GM18861 (cell line): ENCODE measurements at regions not wholly inside any gene's neighbourhood (a gene's known extent, or its start where the extent isn't known, plus 50 kb on each side); places are given as distances from the start of the nearest gene placed in this dataset.
A peak's percentile ranks its signal among the peaks of the same experiment; 100 is the strongest.

ENCODE experiments used
- ATAC-seq: cut with Tn5 transposase; IDR thresholded peaks from one replicate; pipeline ENCODE4 v1.9.1; 2021; ENCODE audit not compliant: unreplicated experiment

DNA sequence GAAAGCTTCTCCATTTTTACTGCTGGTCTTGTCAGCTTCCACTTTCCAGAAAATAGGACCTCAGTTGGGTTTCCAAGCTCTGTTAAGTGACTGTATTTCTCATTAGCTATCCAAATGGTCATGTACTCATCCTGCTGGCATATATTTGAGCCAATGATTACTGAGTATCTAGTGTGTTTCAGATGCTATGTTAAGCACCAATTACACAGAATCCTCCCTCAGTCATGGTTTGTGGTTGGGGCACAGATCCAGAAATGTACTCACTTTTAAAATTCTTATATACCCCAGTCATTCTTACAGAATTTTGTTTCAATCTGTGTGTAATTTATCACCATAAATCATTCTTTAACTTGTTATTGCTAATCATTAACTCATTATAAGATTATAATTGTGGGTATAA is 362.3 kb upstream of the MTPN start:
- peak; percentile 40 for ATAC-seq

DNA sequence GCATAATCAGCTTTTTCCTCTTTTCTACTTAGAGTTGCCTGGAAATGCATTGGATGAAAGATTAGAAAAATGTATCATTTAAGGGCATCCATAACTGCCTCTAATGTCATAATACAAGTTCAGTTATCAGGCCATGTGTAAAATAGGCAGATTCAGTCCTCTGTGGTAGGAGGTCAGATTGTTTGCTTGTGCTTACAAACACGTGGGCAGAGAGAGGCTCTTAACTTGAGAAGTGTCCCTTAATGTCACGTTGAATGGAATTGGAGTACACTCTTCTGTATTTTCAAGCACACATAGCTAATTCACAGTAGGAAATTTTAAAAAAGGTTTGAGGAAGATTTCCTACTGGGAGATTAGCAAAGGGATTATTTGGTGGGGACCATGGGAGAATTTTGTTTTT is 359.8 kb upstream of the MTPN start:
- ATAC-seq = no peak

- no peak for ATAC-seq
Observed at GRCh38 chr7:136333636-136334035, 356.5 kb upstream of the MTPN start.

DNA sequence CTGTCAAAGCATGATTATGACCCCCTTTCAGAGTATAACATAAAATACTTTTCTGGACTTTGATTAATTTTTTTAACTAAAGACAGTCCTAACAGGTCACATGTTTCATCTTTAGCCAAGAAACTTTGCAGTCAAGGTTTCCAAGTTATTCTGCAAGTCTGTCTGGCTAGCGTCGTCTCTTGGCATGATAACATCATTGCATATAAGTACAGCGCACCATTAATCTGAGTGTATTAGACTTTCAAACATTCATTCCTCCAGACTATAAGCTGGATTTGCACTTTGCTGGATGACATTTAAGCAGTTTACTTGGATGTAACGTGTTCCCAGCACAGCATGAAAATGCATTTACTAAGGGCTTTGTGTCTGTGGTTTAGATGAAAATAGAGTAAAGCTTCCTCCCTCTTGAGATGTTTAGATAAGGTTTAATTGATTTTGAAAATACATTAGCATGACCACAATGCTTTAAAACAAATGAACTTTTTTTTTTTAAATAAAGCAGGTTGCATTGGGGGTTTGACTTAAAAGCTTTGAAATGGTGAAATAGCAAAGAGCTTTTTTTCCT is 349.0 kb upstream of the MTPN start:
- ATAC-seq = no peak

GRCh38 chr7:136325578-136325977 is 348.4 kb upstream of the MTPN start:
- no peak for ATAC-seq

DNA sequence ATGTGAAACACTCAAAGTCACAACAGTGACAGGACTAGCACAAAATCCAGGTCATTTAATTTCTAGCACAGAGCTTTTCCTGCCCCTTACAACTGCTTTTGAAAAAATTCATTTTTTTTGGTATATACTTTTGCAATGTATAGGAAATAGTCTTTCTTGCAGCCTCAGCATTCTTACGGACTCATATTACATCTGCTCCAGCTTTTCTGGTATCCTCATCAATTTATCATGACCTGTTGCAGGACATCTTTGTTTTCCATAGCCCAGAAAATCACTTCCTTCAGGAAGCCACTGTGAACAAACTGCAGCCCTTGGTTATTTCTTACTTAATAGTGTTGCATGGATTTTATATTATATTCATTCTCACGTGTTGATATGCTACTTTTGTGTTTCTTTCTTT is 347.9 kb upstream of the MTPN start:
- ATAC-seq = no peak

- ATAC-seq = no peak
Observed at GRCh38 chr7:136324073-136324704, 347.0 kb upstream of the MTPN start.

DNA sequence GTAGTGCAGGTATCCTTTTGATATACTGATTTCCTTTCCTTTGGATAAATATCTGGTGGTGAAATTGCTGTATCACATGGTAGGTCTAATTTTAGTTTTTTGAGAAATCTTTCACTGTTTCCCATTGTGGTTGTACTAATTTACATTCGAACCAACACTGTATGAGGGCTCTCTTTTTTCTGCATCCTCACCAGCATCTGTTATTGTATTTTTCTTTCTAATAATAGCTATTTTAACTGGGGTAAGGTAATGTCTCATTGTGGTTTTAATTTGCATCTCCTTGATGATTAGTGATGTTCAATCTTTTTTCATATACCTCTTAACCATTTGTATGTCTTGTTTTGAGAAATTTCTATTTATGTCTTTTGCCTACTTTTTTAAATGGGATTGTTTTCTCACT is 335.4 kb upstream of the MTPN start:
- peak; percentile 88 for ATAC-seq

DNA sequence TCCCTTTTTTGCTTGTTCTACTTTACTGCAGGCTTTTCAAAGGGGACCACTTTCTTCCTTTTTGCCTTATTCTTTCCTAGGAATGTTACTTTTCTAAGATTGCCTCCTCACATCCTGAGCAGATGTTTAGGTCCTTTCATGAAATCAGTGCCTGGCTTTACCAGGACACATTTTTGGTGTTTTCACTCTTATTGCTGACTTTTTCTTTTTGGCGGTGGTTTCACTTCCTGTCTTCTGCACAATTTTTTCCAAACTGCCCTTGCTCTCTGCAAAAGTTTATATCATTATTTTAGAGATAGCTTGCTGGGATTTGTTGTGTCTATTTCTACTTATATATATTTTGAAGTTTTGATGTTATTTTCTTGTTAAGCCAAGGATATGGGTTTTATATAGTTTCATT is 332.2 kb upstream of the MTPN start:
- ATAC-seq = no peak

DNA sequence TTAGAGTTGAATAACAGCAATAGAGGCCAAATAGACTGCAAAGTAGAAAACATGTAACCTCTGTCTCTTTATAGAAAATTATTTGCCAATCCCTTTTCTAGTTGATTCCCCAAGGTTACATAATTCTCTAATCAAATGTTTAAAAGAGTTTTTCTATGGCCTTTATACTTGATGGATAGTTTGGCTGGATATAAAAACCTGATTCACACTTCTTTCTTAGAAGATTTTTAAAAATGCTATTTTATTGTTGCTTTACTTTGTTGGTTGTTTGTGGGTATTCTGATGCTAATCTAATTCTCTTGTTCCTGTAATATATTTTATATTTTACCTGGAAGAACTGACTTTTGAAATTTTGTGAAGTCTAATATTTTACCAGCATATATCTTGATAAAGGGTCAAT is 331.1 kb upstream of the MTPN start:
- no peak for ATAC-seq

- no peak for ATAC-seq
Observed at GRCh38 chr7:136303162-136303561, 326.0 kb upstream of the MTPN start.

GRCh38 chr7:136302049-136302448 is 324.9 kb upstream of the MTPN start:
- no peak for ATAC-seq

- no peak for ATAC-seq
Observed at GRCh38 chr7:136294977-136295376, 317.8 kb upstream of the MTPN start.

DNA sequence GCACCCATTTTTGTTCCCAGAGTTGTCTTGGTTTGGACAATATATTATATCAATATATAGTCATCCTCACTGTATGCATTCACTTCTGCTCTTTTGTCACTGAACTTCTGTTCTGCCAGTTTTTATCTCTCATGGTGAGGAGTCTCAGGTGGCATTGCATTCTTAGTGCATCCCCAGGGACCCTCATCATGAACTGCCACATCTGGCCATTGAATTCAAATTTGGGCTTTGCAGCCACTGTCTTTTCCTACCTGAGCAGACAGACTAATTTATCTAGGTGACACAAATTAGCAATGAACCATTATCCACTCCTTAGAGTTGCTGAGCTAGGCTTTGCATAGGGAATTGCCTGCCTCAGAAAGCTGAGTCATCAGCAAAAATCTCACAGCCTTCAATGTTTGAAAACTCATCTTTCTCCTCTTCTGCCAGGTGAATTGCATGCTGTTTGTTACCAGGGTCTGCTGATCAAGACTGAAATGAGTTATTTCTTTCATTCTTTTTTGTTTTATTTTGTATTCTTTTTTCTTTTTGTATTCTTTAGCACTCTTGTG is 316.8 kb upstream of the MTPN start:
- ATAC-seq = peak; percentile 8

GRCh38 chr7:136293272-136293671 is 316.1 kb upstream of the MTPN start:
- peak; percentile 80 for ATAC-seq

- no peak for ATAC-seq
Observed at GRCh38 chr7:136292365-136292764, 315.2 kb upstream of the MTPN start.

DNA sequence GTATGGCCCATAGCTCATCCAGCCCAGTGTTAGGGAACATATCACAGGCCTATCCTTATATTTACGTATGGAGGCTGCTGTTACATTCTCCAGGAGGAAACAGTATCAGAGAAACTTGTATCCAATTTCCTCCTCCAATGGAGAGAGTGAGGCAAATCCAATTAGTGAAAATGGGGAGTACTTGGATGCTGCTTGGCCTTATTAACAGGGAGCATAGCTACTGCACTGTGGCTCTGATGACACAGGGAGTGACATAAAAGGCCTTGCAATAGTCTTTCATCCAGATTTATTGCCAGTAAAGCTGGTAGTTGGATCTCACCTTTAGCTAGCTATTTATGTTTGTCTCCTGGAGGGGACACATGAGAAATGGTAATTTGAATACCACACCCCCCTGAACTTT is 313.2 kb upstream of the MTPN start:
- ATAC-seq = no peak

DNA sequence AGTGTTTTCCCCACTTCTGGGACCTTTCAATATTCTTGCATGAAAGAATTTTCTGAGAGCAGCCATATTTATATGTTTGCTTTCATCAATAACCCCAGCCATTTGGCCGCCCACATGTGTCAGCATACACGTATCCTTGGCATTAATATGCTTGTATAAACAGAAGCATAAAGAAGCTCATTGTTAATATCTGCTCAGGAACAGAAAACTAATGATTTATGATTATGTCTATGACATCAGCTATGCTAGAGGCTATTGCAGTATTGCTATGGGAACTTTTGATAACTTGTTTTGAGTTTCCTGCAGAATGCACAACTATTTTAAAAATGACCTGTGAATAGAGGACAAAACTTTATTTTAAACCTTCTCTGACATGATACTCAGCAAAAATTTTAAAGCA is 300.9 kb upstream of the MTPN start:
- no peak for ATAC-seq

- ATAC-seq = no peak
Observed at GRCh38 chr7:136275794-136276193, 298.6 kb upstream of the MTPN start.

DNA sequence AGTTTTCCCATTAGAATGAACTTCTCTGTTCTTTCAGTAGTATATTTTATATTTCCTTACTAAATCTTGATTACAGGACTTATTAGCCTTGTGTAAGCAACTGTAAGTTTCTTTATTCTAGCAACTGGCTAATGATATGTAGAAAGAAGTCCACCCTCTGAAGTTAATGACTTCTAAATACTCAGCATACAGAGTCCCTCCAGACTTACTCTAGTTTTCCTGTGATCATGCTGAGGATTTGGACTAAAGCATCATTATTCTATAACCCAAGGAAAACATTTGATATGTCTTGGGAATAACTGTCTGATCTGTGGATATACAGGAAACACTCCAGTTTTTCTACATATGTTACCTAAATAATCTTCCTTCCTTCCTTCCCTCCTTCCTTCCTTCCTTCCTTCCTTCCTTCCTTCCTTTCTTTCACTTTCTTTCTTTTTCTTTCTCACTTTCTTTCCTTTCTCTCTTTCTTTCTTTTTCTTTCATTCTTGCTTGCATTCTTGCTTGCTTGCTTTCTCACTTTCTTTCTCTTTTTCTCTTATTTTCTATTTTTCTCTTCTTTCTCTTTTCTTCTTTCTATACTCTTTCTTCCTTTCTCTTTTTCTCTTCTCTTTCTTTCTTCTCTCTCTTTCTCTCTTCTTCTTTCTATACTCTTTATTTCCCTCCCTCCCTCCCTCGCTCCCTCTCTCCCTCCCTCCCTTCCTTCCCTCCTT is 297.6 kb upstream of the MTPN start:
- ATAC-seq = no peak

GRCh38 chr7:136272934-136273333 is 295.8 kb upstream of the MTPN start:
- ATAC-seq = no peak

DNA sequence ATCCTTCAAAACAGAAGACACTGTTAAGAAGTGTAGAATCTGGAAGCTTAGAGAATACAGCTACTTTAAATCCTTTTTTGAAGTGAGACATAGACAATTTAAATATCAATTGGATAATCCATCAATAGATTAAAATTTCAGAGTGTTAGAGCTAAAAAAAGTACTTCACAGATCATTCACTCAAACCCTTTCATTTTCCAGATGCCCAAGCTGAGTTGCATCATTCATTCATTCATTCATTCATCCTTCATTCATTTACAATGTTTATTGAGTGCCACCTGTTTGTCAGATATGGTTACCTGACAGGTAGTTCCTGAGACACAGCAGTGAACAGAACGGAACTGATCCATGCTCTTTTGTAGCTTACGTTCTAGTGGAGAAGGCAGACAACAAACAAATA is 290.7 kb upstream of the MTPN start:
- no peak for ATAC-seq
